ENCODE measurements at regions not wholly inside any gene's neighbourhood (a gene's known extent, or its start where the extent isn't known, plus 50 kb on each side); places are given as distances from the start of the nearest gene placed in this dataset.

GRCh38 chr9:99457981-99458380 is 235.9 kb downstream of the SEC61B start:
- Histone ChIP-seq H3K27me3 (no peaks in the 10 kb centered on the region), H3K4me3 (no peak overlapping the region), H3K27ac (no peak overlapping the region), H3K36me3 (no peaks in the 10 kb centered on the region), H3K4me1 (no peaks in the 10 kb centered on the region), H3K9me3 (no peaks in the 10 kb centered on the region)
- WGBS: 76% methylated on average over 1 of the region's 1 CpG
- no peak for TF ChIP-seq CTCF (IDR thresholded peaks at IDR 0.05)
- no peak for DNase-seq (ENCODE audit: low spot score in 2 of 2)

GRCh38 chr9:99459919-99460318 is 237.8 kb downstream of the SEC61B start:
- Histone ChIP-seq H3K4me3 (no peak overlapping the region), H3K36me3 (no peaks in the 10 kb centered on the region), H3K27ac (no peak overlapping the region), H3K27me3 (no peaks in the 10 kb centered on the region), H3K4me1 (no peaks in the 10 kb centered on the region), H3K9me3 (no peaks in the 10 kb centered on the region)
- TF ChIP-seq POLR2A (IDR thresholded peaks at IDR 0.05) (no peak), POLR2AphosphoS5 (IDR thresholded peaks at IDR 0.05) (no peak), EP300 (IDR thresholded peaks at IDR 0.05) (no peak), CTCF (IDR thresholded peaks at IDR 0.05) (no peak)
- no peak for DNase-seq (ENCODE audit: low spot score in 2 of 2)
- 90% methylated on average over 9 of the region's 9 CpGs for WGBS

- no peak overlapping the region for H3K27ac ChIP-seq
- H3K4me1 ChIP-seq: no peaks in the 10 kb centered on the region
- no peaks in the 10 kb centered on the region for H3K27me3 ChIP-seq
- H3K9me3 ChIP-seq: no peaks in the 10 kb centered on the region
- no peak overlapping the region for H3K4me3 ChIP-seq
- WGBS: 96% methylated on average over 4 of the region's 4 CpGs
- DNase-seq (ENCODE audit: low spot score in 2 of 2): no peak
- TF ChIP-seq POLR2AphosphoS5 (IDR thresholded peaks at IDR 0.05): no peak
- no peak for TF ChIP-seq EP300 (IDR thresholded peaks at IDR 0.05)
- no peak for TF ChIP-seq CTCF (IDR thresholded peaks at IDR 0.05)
- TF ChIP-seq POLR2A (IDR thresholded peaks at IDR 0.05): no peak
- H3K36me3 ChIP-seq: no peaks in the 10 kb centered on the region
Measured at GRCh38 chr9:99463131-99463530, 241.0 kb downstream of the SEC61B start.

GRCh38 chr9:99464568-99464967 is 242.5 kb downstream of the SEC61B start:
- Histone ChIP-seq H3K36me3 (no peaks in the 10 kb centered on the region), H3K4me1 (no peaks in the 10 kb centered on the region), H3K4me3 (no peak overlapping the region), H3K27me3 (no peaks in the 10 kb centered on the region), H3K27ac (no peak overlapping the region), H3K9me3 (no peaks in the 10 kb centered on the region)
- TF ChIP-seq POLR2A (IDR thresholded peaks at IDR 0.05): no peak
- no peak for TF ChIP-seq EP300 (IDR thresholded peaks at IDR 0.05)
- no peak for TF ChIP-seq CTCF (IDR thresholded peaks at IDR 0.05)
- no peak for TF ChIP-seq POLR2AphosphoS5 (IDR thresholded peaks at IDR 0.05)
- WGBS: 88% methylated on average over 4 of the region's 4 CpGs
- DNase-seq (ENCODE audit: low spot score in 2 of 2): no peak

GRCh38 chr9:99465231-99465907 is 243.3 kb downstream of the SEC61B start:
- WGBS: 45% methylated on average over 7 of the region's 7 CpGs
- Histone ChIP-seq H3K4me3 (no peak overlapping the region), H3K4me1 (no peaks in the 10 kb centered on the region), H3K36me3 (no peaks in the 10 kb centered on the region), H3K27ac (no peak overlapping the region), H3K9me3 (no peaks in the 10 kb centered on the region), H3K27me3 (no peaks in the 10 kb centered on the region)
- TF ChIP-seq EP300 (IDR thresholded peaks at IDR 0.05): no peak
- DNase-seq (ENCODE audit: low spot score in 2 of 2): no peak

GRCh38 chr9:99466104-99466503 is 244.0 kb downstream of the SEC61B start:
- H3K27me3 ChIP-seq: no peaks in the 10 kb centered on the region
- no peak for TF ChIP-seq EP300 (IDR thresholded peaks at IDR 0.05)
- TF ChIP-seq CTCF (IDR thresholded peaks at IDR 0.05): no peak
- TF ChIP-seq POLR2AphosphoS5 (IDR thresholded peaks at IDR 0.05): no peak
- no peak for TF ChIP-seq POLR2A (IDR thresholded peaks at IDR 0.05)
- 72% methylated on average over 1 of the region's 1 CpG for WGBS

More at GRCh38 chr9:99466104-99466503, 244.0 kb downstream of the SEC61B start:
- no peak overlapping the region for H3K27ac ChIP-seq
- H3K36me3 ChIP-seq: no peaks in the 10 kb centered on the region
- DNase-seq (ENCODE audit: low spot score in 2 of 2): no peak
- H3K4me1 ChIP-seq: no peaks in the 10 kb centered on the region
- H3K9me3 ChIP-seq: no peaks in the 10 kb centered on the region
- no peak overlapping the region for H3K4me3 ChIP-seq
